ENCODE measurements at regions not wholly inside any gene's neighbourhood (a gene's known extent, or its start where the extent isn't known, plus 50 kb on each side); places are given as distances from the start of the nearest gene placed in this dataset.

- intact Hi-C loops (cut with micrococcal nuclease; ENCODE audit: unreplicated experiment): no loop called here
- ChIA-PET CTCF (no interaction called here), POLR2A (no interaction called here)
- no peaks in the 10 kb centered on the region for H3K27me3 Mint-ChIP-seq (ENCODE audit: insufficient read depth, unreplicated experiment)
- Histone ChIP-seq H3K4me1 (no peaks in the 10 kb centered on the region), H3K4me3 (ENCODE audit: low read depth, low read length) (no peak overlapping the region), H3K36me3 (ENCODE audit: control insufficient read depth, insufficient read depth, low read length) (no peaks in the 10 kb centered on the region), H3K9me3 (no peaks in the 10 kb centered on the region), H3K27me3 (replicated peaks; ENCODE audit: control insufficient read depth, insufficient read depth, low read length) (no peaks in the 10 kb centered on the region)
- no peaks in the 10 kb centered on the region for H3K36me3 Mint-ChIP-seq (ENCODE audit: insufficient read depth, unreplicated experiment)
- no peak overlapping the region for H3K4me3 Mint-ChIP-seq (ENCODE audit: unreplicated experiment)
- H3K4me1 Mint-ChIP-seq (ENCODE audit: low read depth, unreplicated experiment): peaks cover 28% of the 10 kb centered on the region
- peaks cover 10% of the 10 kb centered on the region for H3K9me3 Mint-ChIP-seq (ENCODE audit: unreplicated experiment)
- TF ChIP-seq, protein P1, sequence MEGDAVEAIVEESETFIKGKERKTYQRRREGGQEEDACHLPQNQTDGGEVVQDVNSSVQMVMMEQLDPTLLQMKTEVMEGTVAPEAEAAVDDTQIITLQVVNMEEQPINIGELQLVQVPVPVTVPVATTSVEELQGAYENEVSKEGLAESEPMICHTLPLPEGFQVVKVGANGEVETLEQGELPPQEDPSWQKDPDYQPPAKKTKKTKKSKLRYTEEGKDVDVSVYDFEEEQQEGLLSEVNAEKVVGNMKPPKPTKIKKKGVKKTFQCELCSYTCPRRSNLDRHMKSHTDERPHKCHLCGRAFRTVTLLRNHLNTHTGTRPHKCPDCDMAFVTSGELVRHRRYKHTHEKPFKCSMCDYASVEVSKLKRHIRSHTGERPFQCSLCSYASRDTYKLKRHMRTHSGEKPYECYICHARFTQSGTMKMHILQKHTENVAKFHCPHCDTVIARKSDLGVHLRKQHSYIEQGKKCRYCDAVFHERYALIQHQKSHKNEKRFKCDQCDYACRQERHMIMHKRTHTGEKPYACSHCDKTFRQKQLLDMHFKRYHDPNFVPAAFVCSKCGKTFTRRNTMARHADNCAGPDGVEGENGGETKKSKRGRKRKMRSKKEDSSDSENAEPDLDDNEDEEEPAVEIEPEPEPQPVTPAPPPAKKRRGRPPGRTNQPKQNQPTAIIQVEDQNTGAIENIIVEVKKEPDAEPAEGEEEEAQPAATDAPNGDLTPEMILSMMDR (IDR thresholded peaks at IDR 0.05; ENCODE audit: insufficient read depth in 1 of 2, low read depth in 1 of 2, low read length in 1 of 2, severe bottlenecking in 1 of 2, unreplicated experiment in 1 of 2): no peak
- no peak overlapping the region for H3K27ac Mint-ChIP-seq (ENCODE audit: unreplicated experiment)
- DNase-seq: no peak
- no TSS peak for BruUV-seq (replicated peaks)
Measured at GRCh38 chr6:14822012-14822553, 423.8 kb upstream of the JARID2 start.

- TF ChIP-seq, protein P1 (IDR thresholded peaks at IDR 0.05; ENCODE audit: insufficient read depth in 1 of 2, low read depth in 1 of 2, low read length in 1 of 2, severe bottlenecking in 1 of 2, unreplicated experiment in 1 of 2): no peak
- DNase-seq: no peak
- H3K9me3 Mint-ChIP-seq (ENCODE audit: unreplicated experiment): peaks cover 10% of the 10 kb centered on the region
- H3K4me3 Mint-ChIP-seq (ENCODE audit: unreplicated experiment): no peak overlapping the region
- Histone ChIP-seq H3K27me3 (replicated peaks; ENCODE audit: control insufficient read depth, insufficient read depth, low read length) (no peaks in the 10 kb centered on the region), H3K9me3 (no peaks in the 10 kb centered on the region), H3K36me3 (ENCODE audit: control insufficient read depth, insufficient read depth, low read length) (no peaks in the 10 kb centered on the region), H3K4me1 (no peaks in the 10 kb centered on the region), H3K4me3 (ENCODE audit: low read depth, low read length) (no peak overlapping the region)
- no peaks in the 10 kb centered on the region for H3K27me3 Mint-ChIP-seq (ENCODE audit: insufficient read depth, unreplicated experiment)
- CTCF ChIA-PET: no interaction called here
- H3K36me3 Mint-ChIP-seq (ENCODE audit: insufficient read depth, unreplicated experiment): no peaks in the 10 kb centered on the region
- BruUV-seq (replicated peaks): no TSS peak
- intact Hi-C loops (cut with micrococcal nuclease; ENCODE audit: unreplicated experiment): no loop called here
- POLR2A ChIA-PET: no interaction called here
- H3K4me1 Mint-ChIP-seq (ENCODE audit: low read depth, unreplicated experiment): peaks cover 28% of the 10 kb centered on the region
- no peak overlapping the region for H3K27ac Mint-ChIP-seq (ENCODE audit: unreplicated experiment)
Measured at GRCh38 chr6:14822679-14823078, 423.2 kb upstream of the JARID2 start.

DNA sequence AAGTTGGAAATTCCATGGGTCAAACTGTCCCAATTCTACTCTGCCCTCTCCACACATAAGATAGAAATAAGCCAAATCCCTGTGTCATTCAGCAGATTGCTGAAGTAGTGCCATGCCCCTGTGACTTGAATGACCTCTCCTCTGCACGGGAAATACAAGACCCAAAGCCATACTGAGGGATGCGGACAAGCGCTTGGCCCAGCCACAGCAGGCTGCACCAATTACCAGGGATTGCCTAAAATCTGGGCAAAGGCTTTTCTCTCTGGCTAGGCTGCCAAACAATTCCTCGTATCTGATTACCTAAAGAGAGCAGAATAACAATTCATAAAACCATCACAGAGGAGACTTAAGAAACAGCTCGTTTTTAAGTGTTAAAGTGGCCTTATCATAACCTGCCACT lies 421.8 kb upstream of the JARID2 start:
- CTCF ChIA-PET: no interaction called here
- no peak overlapping the region for H3K27ac Mint-ChIP-seq (ENCODE audit: unreplicated experiment)
- POLR2A ChIA-PET: no interaction called here

More for the DNA sequence above, 421.8 kb upstream of the JARID2 start:
- Mint-ChIP-seq H3K27me3 (ENCODE audit: insufficient read depth, unreplicated experiment) (no peaks in the 10 kb centered on the region), H3K36me3 (ENCODE audit: insufficient read depth, unreplicated experiment) (no peaks in the 10 kb centered on the region), H3K9me3 (ENCODE audit: unreplicated experiment) (peaks cover 10% of the 10 kb centered on the region), H3K4me1 (ENCODE audit: low read depth, unreplicated experiment) (peaks cover 23% of the 10 kb centered on the region), H3K4me3 (ENCODE audit: unreplicated experiment) (no peak overlapping the region)
- DNase-seq: no peak
- Histone ChIP-seq H3K36me3 (ENCODE audit: control insufficient read depth, insufficient read depth, low read length) (no peaks in the 10 kb centered on the region), H3K4me3 (ENCODE audit: low read depth, low read length) (no peak overlapping the region), H3K9me3 (no peaks in the 10 kb centered on the region), H3K4me1 (no peaks in the 10 kb centered on the region), H3K27me3 (replicated peaks; ENCODE audit: control insufficient read depth, insufficient read depth, low read length) (no peaks in the 10 kb centered on the region)
- BruUV-seq (replicated peaks): no TSS peak
- intact Hi-C loops (cut with micrococcal nuclease; ENCODE audit: unreplicated experiment): no loop called here
- TF ChIP-seq, protein P1 (IDR thresholded peaks at IDR 0.05; ENCODE audit: insufficient read depth in 1 of 2, low read depth in 1 of 2, low read length in 1 of 2, severe bottlenecking in 1 of 2, unreplicated experiment in 1 of 2): no peak

All from Caco-2 (cell line).